Upper lobe of right lung (tissue), 1 donor: ENCODE measurements at regions not wholly inside any gene's neighbourhood (a gene's known extent, or its start where the extent isn't known, plus 50 kb on each side); places are given as distances from the start of the nearest gene placed in this dataset.
A peak's percentile ranks its signal among the peaks of the same experiment; 100 is the strongest.
"Not testable (repeated sequence)": the region's sequence is repeated elsewhere in the genome, so short reads cannot be mapped to it uniquely, and the experiment has no call there.

ENCODE experiments used
- ATAC-seq: fragments of 200-7000 bp; cut with Tn5 transposase; one replicate; pipeline ENCODE4 v1.9.1; 2020; ENCODE audit warnings: mild to moderate bottlenecking, moderate library complexity
- DNase-seq: peaks from one replicate; pipeline ENCODE4 v3.0.0-alpha.2; 2020
- H3K27ac ChIP-seq: fragments of 200-600 bp; one replicate; pipeline ENCODE4 v1.8.0; 2022
- H3K27me3 ChIP-seq: fragments of 200-600 bp; one replicate; pipeline ENCODE4 v1.8.0; 2022; ENCODE audit warnings: mild to moderate bottlenecking
- H3K36me3 ChIP-seq: fragments of 200-600 bp; one replicate; pipeline ENCODE4 v1.8.0; 2022
- H3K4me1 ChIP-seq: fragments of 200-600 bp; one replicate; pipeline ENCODE4 v1.8.0; 2022
- H3K4me3 ChIP-seq: fragments of 200-600 bp; one replicate; pipeline ENCODE4 v1.8.0; 2022; ENCODE audit warnings: mild to moderate bottlenecking
- H3K9me3 ChIP-seq: fragments of 200-600 bp; one replicate; pipeline ENCODE4 v1.8.0; 2022
- CTCF ChIP-seq: fragments of 200-600 bp; IDR thresholded peaks from one replicate; pipeline ENCODE4 v1.8.0; 2022; ENCODE audit warnings: antibody characterized with exemption
- intact Hi-C: fragments of 100-400 bp; cut with DNase I; formaldehyde crosslinking; loops from one replicate; pipeline ENCODE4 v1.11.0; 2022
- donor health status: DM: no; HTN: yes; CAD: no; lungs with severe emphysema.

DNA sequence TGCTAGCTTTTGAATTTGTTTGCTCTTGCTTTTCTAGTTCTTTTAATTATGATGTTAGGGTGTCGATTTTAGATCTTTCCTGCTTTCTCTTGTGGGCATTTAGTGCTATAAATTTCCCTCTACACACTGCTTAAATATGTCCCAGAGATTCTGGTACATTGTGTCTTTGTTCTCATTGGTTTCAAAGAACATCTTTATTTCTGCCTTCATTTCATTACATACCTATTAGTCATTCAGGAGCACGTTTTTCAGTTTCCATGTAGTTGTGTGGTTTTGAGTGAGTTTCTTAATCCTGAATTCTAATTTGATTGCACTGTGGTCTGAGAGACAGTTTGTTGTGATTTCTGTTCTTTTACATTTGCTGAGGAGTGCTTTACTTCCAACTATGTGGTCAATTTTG is 51.2 kb upstream of the MB21D2 start:
- DNase-seq, H3K27me3 ChIP-seq, H3K9me3 ChIP-seq, intact Hi-C loops, H3K4me1 ChIP-seq, ATAC-seq, H3K4me3 ChIP-seq, H3K27ac ChIP-seq, H3K36me3 ChIP-seq: not testable (repeated sequence)

DNA sequence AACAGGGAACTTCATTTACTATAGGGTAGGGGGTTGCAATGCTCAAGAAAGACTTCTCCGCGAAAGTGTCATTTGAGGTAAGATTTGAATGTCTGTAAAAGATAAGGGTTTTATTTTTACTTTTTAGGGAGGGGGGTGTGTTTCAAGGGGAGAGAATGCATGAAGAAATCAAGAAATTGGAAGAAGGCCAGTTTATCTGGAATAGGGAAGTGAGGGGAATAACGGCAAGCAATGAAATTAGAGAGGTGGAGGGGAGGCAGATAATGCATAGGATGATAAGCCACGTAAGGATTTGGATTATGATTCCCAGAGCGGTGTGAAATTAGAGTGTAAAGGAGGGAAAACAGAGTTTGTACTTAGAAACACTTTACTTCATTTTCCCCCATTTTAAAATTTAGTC is 63.0 kb upstream of the MB21D2 start:
- Histone ChIP-seq H3K36me3 (no peaks in the 10 kb centered on the region), H3K27ac (no peak overlapping the region), H3K27me3 (no peaks in the 10 kb centered on the region), H3K9me3 (peaks cover 5% of the 10 kb centered on the region), H3K4me1 (no peaks in the 10 kb centered on the region), H3K4me3 (no peak overlapping the region)
- no peak for TF ChIP-seq CTCF
- ATAC-seq, result no peak
- DNase-seq, result no peak
- intact Hi-C loops, result no loop called here

- TF ChIP-seq CTCF, result no peak
- no peaks in the 10 kb centered on the region for H3K27me3 ChIP-seq
Observed at GRCh38 chr3:192986379-192986778, 68.7 kb upstream of the MB21D2 start.

DNA sequence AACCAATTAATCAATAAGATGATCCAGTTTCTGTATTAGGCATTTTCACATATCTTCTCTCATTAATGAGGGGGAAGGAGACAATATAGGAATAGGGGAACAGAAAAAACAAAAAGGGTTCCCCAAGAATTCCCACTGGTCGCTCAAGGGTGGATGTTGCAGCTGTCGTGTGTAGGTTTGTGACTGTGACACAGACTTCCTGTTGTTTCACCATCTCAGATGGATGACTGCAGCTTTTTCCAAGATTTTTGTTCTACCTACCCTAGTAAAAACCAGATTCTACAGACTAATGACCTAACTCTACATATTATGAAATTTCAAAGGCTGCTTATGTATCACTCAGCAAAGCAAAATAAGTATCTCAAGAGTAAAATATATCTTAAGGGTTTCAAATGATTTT is 73.7 kb upstream of the MB21D2 start:
- DNase-seq (no peak), ATAC-seq (peak; percentile 42)
- H3K27ac ChIP-seq, result no peak overlapping the region
- no peaks in the 10 kb centered on the region for H3K36me3 ChIP-seq
- H3K4me1 ChIP-seq, result no peaks in the 10 kb centered on the region
- intact Hi-C loops, result no loop called here
- TF ChIP-seq CTCF, result no peak
- no peaks in the 10 kb centered on the region for H3K27me3 ChIP-seq
- H3K9me3 ChIP-seq, result no peaks in the 10 kb centered on the region
- H3K4me3 ChIP-seq, result no peak overlapping the region

More at GRCh38 chr3:192986379-192986778, 68.7 kb upstream of the MB21D2 start:
- H3K36me3 ChIP-seq, result no peaks in the 10 kb centered on the region
- no peak overlapping the region for H3K27ac ChIP-seq
- intact Hi-C loops, result no loop called here
- no peaks in the 10 kb centered on the region for H3K4me1 ChIP-seq
- no peak for DNase-seq
- H3K9me3 ChIP-seq, result no peaks in the 10 kb centered on the region
- no peak overlapping the region for H3K4me3 ChIP-seq
- ATAC-seq, result no peak

GRCh38 chr3:192992361-192992760 is 74.7 kb upstream of the MB21D2 start:
- no peak overlapping the region for H3K27ac ChIP-seq
- H3K27me3 ChIP-seq, result no peaks in the 10 kb centered on the region
- no peaks in the 10 kb centered on the region for H3K9me3 ChIP-seq
- H3K4me3 ChIP-seq, result no peak overlapping the region
- no peak for DNase-seq
- H3K4me1 ChIP-seq, result no peaks in the 10 kb centered on the region
- intact Hi-C loops, result no loop called here
- H3K36me3 ChIP-seq, result no peaks in the 10 kb centered on the region
- ATAC-seq, result no peak
- TF ChIP-seq CTCF, result no peak

GRCh38 chr3:192993411-192993810 is 75.8 kb upstream of the MB21D2 start:
- ATAC-seq (no peak), DNase-seq (no peak)
- Histone ChIP-seq H3K36me3 (no peaks in the 10 kb centered on the region), H3K4me3 (no peak overlapping the region), H3K9me3 (no peaks in the 10 kb centered on the region), H3K4me1 (no peaks in the 10 kb centered on the region), H3K27me3 (no peaks in the 10 kb centered on the region), H3K27ac (no peak overlapping the region)
- TF ChIP-seq CTCF, result no peak
- intact Hi-C loops, result no loop called here

DNA sequence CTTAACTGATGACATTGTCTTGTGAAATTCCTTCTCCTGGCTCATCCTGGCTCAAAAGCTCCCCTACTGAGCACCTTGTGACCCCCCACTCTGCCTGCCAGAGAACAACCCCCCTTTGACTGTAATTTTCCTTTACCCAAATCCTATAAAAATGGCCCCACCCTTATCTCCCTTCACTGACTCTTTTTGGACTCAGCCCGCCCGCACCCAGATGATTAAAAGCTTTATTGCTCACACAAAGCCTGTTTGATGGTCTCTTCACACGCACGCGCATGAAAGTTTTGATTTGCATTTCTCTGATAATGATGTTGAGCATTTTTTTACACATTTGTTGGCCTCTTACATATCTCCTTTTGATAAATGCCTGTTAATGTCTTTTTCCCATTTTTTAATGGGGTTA is 83.5 kb upstream of the MB21D2 start:
- H3K9me3 ChIP-seq, ATAC-seq: not testable (repeated sequence)

GRCh38 chr3:193003624-193004023 is 86.0 kb upstream of the MB21D2 start:
- DNase-seq, ATAC-seq, H3K36me3 ChIP-seq, H3K4me3 ChIP-seq, H3K9me3 ChIP-seq, H3K4me1 ChIP-seq, H3K27me3 ChIP-seq, intact Hi-C loops, H3K27ac ChIP-seq: not testable (repeated sequence)

More for the DNA sequence above, 83.5 kb upstream of the MB21D2 start:
- H3K4me3 ChIP-seq, H3K4me1 ChIP-seq, H3K27ac ChIP-seq, H3K36me3 ChIP-seq, intact Hi-C loops, DNase-seq, H3K27me3 ChIP-seq: not testable (repeated sequence)
